Breast epithelium (tissue), 3 donors: ENCODE measurements at regions not wholly inside any gene's neighbourhood (a gene's known extent, or its start where the extent isn't known, plus 50 kb on each side); places are given as distances from the start of the nearest gene placed in this dataset.

Experiments
- CTCF ChIP-seq, 3 donors: fragments of 450-650 bp; IDR thresholded peaks; one replicate each; pipeline ENCODE4 v1.5.1; 2016 to 2017; ENCODE audit warnings: antibody characterized with exemption in 3 of 3, mild to moderate bottlenecking in 3 of 3, moderate library complexity in 3 of 3
- POLR2AphosphoS5 ChIP-seq, 3 donors: sonication (generic); formaldehyde crosslinking; IDR thresholded peaks; one replicate each; pipeline ENCODE4 v1.6.1; 2017; ENCODE audit warnings: antibody characterized with exemption in 3 of 3

- TF ChIP-seq POLR2AphosphoS5 (IDR thresholded peaks at IDR 0.05) = no peak
- TF ChIP-seq CTCF (IDR thresholded peaks at IDR 0.05) = no peak
These were observed 388.9 kb upstream of the ANO3 start for GRCh38 chr11:25943031-25943430.
